Fibroblast of gingiva (primary cell): ENCODE measurements at regions not wholly inside any gene's neighbourhood (a gene's known extent, or its start where the extent isn't known, plus 50 kb on each side); places are given as distances from the start of the nearest gene placed in this dataset.
"Not testable (repeated sequence)": the region's sequence is repeated elsewhere in the genome, so short reads cannot be mapped to it uniquely, and the experiment has no call there.

Source experiments
- DNase-seq: peaks from one replicate; pipeline ENCODE4 v3.0.0-alpha.2; 2011; ENCODE audit warnings: low read depth

DNA sequence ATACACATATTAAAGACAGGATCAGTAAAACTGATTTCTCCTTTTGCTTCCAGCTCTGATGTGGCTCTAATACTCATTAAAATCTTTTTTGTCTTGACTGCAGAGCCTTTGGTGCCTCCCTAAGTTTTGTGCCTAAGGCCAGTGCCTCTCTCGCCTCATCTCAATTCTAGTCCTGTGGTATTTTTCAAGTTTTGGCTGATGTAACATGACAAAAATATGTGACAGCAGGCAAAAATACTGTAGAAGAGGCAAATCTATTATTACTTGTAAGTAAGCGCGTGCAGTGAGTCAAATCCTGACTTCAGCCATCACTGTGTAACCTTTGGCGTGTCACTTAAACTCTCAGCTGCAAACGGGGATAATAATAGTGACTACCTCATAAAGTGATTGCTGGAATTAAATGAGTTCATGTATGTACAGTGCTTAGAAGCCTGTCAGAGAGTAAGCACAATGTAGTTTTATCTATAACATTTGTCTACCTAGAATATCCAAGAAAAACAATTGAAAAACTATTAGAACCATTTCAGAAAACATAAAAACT lies 74.0 kb downstream of the MAB21L3 start:
- DNase-seq, result no peak

DNA sequence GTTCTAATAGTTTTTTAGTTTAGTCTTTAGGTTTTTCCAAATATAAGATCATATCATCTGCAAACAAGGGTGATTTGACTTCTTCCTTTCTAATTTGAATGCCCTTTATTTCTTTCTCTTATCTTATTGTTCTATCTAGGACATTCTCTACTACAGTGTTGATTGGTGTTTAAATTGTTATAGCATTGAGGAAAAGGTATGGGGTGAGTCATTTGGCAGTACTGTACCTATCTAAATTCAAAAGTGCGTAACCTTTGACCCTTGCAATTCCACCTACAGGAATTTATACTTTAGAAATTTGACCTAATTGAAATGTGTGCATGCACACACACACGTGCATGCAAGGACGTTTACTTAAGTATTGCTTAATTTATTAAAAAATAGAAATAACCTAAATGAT lies 78.3 kb downstream of the MAB21L3 start:
- DNase-seq, result no peak

- no peak for DNase-seq
These were observed 80.1 kb downstream of the MAB21L3 start for GRCh38 chr1:116191294-116191693.

DNA sequence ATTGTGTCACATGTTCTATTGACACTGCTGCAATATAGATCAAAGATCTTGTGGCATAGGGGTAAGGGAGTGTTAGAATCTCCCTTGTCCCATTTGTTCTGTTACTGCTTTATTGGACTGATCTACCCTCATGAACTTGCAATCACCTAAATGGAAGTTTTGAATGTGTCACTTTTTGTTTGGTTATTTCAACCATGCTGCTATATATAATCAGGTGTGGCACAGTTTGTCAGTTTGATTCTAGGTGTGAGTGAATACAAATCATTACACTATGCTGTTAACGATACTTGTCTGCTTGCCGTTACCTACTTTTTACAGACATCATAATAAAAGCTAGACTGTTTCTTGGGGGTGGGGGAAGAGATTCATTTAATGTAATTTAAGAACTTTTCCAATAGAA lies 82.6 kb downstream of the MAB21L3 start:
- no peak for DNase-seq

DNA sequence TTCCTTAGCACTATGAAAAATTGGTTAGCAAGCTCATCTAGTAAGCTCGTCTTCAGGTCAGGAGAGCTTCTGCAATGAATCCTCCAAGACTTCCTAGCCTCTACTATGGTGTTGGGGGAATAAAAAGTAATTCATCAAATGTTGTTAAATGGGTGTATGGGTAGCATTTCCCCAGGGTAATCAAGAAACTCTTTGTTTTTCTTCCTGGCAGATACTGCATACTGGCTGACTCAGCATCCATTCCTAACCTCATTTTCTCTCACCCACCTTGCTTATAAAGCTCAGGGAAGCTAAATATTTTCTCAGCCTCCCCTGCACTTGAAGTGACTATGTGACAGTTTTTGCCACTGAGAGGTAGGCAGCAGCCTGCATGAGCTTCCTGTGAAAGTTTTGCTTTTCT lies 83.4 kb downstream of the MAB21L3 start:
- no peak for DNase-seq

GRCh38 chr1:116195077-116195868 lies 84.1 kb downstream of the MAB21L3 start:
- DNase-seq, result no peak

DNA sequence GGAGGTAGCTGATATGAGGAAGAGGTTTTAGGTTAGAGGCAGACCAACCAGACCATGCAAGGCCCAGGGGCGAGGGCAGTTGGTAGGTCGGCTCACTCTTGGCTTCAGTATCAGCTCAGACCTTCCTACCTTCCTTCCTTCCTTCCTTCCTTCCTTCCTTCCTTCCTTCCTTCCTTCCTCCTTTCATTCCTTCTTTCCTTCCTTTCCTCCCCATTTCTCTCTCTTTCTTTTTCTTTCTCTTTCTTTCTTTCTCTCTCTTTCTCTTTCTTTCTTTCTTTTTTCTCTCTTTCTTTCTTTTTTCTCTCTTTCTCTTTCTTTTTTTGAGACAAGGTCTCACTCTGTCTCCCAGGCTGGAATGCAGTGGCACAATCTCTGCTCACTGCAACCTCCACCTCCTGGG lies 89.1 kb downstream of the MAB21L3 start:
- not testable (repeated sequence) for DNase-seq

DNA sequence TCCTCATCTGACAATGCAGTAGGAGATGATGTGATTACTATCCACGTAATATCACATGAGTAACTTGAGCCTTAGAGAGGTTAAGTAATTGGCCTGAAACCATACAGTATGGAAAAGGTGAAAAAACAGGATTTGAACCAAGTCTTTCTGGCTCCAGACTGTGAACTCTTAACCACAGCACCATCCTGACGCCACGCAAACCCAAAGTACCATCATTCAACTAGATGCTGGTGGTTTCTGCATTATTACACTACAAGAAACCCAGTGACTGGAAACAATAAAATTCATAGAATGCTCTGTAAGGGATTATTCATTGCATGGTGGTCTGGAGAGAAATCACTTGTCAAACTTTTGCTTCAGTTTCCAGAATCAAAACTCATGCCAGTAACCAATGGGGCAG lies 90.7 kb downstream of the MAB21L3 start:
- no peak for DNase-seq

- DNase-seq, result no peak
These were observed 92.1 kb downstream of the MAB21L3 start for GRCh38 chr1:116203181-116203723.

DNA sequence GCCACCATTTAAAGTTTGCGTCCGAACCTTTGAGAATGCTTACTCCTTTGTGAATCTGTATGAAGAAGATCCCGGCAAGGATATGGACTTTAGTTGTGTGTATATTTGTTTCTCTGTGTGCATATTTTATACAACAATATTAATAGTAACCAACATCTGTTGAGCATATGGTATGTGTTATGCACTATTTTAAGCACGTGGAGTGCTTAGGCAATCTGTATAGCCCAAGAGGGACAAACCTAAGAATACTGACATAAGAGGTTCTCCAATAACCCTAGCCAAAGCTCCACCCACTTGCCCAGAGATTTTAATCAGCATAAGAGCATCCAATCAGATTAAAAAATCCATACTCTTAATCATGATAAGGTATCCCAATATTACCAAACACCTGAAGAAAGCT lies 92.7 kb downstream of the MAB21L3 start:
- DNase-seq, result peak; percentile 44

GRCh38 chr1:116205941-116206679 lies 94.9 kb downstream of the MAB21L3 start:
- DNase-seq, result no peak

DNA sequence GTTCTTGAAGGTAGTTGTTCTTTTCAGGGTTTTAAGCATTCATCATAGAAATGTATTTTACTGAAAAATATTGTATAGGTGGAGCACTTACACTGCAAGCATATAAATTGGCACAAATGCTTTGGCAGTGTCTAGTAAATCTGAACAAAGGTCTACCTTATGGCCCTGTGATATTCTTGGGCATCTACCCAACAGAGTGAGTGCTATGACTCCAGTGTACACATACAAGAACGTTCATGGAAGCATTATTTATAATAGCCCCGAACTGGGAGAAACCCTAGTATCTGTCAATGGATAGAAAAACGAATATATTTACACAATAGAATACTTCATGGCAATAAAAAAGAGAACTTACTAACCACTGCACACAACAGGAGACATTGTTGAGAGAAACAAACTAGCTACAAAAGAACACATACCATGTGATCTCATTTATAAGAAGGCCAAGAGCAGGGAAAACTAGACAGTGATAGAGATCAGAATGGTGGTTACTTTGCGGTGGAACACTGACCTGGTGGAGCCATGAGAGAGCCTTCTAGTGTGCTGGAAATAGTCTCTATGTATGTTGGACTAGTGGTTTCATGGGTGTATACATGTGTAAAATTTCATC lies 96.0 kb downstream of the MAB21L3 start:
- no peak for DNase-seq

DNA sequence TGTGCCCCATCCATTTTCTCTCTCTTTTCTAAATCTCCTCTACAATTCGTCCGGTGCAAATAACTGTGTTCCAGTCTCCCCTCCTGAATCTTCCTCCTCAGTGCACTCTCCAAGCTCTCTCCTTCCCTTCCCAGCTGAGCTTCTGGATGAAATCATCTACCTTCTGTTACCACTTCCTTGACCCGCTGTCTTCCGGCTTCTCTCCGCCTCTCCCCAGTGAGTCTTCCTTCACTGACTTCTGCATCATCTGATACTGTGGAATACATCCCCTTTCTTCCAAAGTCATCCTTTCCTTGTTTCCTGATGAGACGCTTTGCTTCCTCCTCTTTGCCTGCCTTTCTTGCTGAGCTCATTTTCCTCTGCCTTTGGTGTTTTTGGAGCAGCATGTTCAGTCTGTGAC lies 96.9 kb downstream of the MAB21L3 start:
- no peak for DNase-seq

DNA sequence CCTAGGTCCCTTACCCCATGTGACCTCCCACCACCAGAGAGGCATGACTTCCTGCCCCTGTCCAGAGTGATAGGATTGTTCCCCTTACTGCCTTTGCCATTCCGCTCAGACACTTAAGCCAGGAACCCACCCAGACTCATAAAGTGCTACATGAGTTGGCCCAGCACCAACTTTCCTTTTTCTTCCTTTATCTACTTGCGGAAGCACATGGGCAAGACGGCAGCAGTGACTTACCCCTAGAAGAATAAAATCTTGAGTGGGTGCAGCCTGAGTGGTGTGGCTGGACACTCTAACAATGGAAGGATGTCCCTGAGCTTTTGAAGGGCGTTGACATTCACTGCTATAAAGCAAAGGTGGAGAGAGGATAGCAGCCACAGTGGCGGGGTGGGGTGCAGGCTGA lies 100.1 kb downstream of the MAB21L3 start:
- no peak for DNase-seq

DNA sequence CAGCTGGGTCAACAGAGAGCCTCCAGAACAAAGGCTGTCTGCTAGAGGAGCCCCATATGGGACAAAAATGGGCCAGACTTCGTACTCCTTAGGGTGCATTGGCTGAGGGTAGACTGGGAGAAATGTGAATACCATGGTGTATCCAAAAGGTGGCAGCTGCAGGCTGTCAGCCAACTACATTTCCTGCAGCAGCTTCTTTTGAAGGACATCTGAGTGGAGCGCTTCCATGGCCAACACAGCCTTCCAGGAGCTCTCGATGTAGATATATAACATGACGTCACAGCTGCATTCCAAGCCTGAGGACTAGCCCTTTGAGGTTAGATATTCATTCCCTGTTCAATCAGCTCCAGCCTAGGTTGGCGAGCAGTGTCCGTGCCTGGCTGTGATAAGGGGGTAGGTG lies 107.7 kb downstream of the MAB21L3 start:
- DNase-seq, result no peak

DNA sequence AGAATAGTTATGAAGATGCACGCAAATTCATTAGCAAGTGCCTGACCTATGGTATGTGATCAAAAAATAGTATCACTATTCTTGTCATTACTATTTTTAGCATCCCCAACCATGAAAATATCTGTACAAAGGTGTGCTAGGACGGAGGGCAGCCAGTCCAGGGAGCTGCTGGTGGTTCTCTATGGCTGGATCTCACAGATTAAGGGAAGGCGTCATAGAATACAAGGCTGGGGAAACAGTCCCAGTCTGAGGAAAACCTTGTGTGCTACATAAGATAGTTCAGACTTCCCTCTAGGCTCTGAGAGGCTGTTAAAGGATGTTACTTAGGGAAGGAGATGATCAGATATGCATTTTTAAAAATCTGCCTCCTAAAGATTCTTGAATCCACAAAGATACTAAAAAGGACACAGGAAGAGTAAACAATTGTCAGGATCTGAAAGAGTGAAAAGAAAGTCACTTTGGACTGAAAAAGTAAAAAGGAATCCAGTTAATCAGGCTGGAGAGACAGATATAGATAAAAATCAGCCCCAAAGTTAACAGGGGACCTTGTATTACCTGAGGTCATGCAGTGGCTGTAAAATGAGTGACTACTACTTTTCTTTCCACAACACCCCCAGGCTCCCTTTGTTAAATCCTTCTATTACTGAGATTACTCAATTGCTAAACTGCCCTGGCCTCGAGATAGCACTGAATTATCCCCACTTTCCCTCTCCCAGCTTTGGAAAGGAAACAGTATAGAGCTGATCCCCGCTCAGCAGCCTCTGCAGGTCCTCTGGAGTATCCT lies 108.6 kb downstream of the MAB21L3 start:
- no peak for DNase-seq

DNA sequence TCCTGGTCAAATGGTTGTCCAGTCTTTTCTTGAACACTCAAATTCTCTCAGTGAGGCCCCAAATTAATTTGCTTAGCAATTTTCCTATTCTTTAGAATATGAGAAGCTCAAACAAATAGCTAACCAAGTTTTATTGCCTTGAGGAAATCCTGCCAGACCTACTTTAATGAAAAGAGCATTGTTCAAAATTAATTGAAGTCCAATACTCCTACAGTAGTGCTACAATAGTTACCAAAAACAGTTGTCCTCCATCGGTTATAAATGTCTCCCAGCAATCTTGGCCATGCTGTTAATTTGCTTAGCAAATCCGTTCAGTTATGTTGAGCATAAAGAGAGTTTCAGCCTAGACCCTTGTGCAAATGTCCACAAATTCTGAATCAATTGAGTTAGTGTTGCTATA lies 112.9 kb downstream of the MAB21L3 start:
- DNase-seq, result no peak

GRCh38 chr1:116224561-116224960 lies 113.4 kb downstream of the MAB21L3 start:
- no peak for DNase-seq

DNA sequence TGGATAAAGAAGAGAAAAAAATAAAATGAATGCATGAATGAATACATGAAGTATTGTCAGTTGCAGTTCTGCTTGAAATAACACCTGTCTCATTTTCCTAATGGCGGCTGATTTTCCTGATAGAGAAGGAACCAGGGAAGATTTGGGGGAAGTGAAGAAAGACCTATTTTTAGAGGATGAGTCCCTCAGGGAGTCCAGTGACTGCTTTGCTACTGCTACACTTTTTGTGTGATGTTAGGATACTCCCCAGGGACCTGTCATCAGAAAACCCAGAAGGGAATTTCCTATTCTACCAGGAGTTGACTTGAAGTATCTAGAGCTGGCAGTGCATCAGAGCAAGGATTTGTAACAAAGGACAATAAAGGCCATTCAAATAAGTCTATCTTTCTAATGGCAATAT lies 114.8 kb downstream of the MAB21L3 start:
- DNase-seq, result no peak

DNA sequence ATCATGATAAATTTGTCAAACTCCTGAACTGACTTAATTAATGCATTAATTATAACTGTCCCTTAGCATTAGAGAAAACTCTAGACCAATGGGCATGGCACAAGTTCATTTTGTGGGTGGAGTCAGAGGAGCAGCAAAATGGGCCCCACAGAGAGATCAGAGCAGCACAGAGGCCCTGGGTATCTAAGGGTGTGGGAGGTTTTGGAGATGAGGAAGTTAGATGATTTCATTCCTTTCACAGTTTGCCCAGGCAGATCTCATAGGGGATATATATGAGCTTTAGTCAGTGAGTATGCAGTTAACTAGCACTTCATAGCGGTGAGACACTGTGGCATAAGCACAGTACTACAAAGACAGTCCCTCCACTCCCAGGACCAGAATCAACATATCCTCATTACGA lies 117.3 kb downstream of the MAB21L3 start:
- no peak for DNase-seq

DNA sequence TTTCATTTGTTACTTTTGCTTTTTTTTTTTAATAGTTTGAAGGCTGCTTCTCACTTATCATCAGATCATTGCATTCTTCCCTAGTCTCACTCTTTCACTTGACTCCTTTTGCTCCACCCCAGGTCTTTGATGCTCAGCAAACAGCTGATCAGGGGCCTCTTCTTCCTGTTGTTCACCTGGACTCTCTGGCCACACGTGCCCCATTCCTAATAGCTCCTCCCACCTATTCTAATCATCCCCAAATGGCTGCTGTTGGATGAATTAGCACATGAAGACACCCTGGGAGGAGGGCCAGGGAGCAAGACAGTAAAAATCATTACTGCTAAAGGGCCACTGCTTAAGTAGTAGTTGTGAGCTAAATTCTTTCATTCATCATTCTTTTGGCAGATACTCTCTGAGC lies 119.5 kb downstream of the MAB21L3 start:
- DNase-seq, result no peak

GRCh38 chr1:116231752-116232151 lies 120.6 kb downstream of the MAB21L3 start:
- DNase-seq, result no peak
